OCI-LY1 (cell line): ENCODE measurements at regions not wholly inside any gene's neighbourhood (a gene's known extent, or its start where the extent isn't known, plus 50 kb on each side); places are given as distances from the start of the nearest gene placed in this dataset.

Source experiments
- EZH2 ChIP-seq: fragments of 200-600 bp; sonication (generic), shearing (Covaris generic); IDR thresholded peaks from 2 replicates; pipeline ENCODE4 v1.8.0; 2017; ENCODE audit warnings: borderline replicate concordance, mixed run types, mild to moderate bottlenecking, antibody characterized with exemption, low read length, moderate library complexity, mixed read lengths
- TF ChIP-seq, protein P1 (sequence below): fragments of 200-600 bp; sonication (generic), shearing (Covaris generic); IDR thresholded peaks from 2 replicates; pipeline ENCODE4 v1.5.1; 2017; ENCODE audit warnings: mild to moderate bottlenecking, antibody characterized with exemption, low read length, moderate library complexity, mixed read lengths

DNA sequence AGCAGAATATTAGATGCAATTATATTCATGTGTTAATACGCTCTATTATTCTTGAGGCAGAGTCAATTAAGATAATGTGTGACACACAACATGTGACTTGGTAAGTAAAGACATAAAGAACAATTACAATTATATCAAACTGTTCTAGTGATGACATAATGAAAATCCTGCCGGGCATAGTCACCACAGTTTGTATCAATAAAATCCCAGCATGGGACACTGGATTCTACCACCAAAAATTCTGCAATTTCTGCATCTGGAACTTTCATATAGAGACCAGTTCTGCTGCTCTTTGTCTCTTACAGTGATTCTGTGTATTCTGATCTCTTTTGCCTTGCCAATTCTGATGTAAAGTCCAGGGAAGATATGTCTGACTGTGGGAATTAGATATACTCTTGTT, 495.6 kb upstream of the LRRC4C start:
- TF ChIP-seq, protein P1, sequence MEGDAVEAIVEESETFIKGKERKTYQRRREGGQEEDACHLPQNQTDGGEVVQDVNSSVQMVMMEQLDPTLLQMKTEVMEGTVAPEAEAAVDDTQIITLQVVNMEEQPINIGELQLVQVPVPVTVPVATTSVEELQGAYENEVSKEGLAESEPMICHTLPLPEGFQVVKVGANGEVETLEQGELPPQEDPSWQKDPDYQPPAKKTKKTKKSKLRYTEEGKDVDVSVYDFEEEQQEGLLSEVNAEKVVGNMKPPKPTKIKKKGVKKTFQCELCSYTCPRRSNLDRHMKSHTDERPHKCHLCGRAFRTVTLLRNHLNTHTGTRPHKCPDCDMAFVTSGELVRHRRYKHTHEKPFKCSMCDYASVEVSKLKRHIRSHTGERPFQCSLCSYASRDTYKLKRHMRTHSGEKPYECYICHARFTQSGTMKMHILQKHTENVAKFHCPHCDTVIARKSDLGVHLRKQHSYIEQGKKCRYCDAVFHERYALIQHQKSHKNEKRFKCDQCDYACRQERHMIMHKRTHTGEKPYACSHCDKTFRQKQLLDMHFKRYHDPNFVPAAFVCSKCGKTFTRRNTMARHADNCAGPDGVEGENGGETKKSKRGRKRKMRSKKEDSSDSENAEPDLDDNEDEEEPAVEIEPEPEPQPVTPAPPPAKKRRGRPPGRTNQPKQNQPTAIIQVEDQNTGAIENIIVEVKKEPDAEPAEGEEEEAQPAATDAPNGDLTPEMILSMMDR, result no peak
- no peak for TF ChIP-seq EZH2
